Mammary epithelial cell (primary cell): ENCODE measurements at regions not wholly inside any gene's neighbourhood (a gene's known extent, or its start where the extent isn't known, plus 50 kb on each side); places are given as distances from the start of the nearest gene placed in this dataset.

Source experiments
- CTCF ChIP-seq, 2 donors: IDR thresholded peaks in 1 of 2; conservative IDR thresholded peaks in 1 of 2; 2 replicates each; pipeline ENCODE4 v1.5.1; 2011 to 2012; ENCODE audit warnings: inconsistent platforms in 2 of 2, low read length in 2 of 2, mild to moderate bottlenecking in 2 of 2, control low read depth in 1 of 2, low read depth in 1 of 2; ENCODE audit not compliant: insufficient read depth in 1 of 2; ENCODE audit errors: extremely low read depth in 1 of 2
- EZH2 ChIP-seq: IDR thresholded peaks from 2 replicates; pipeline ENCODE4 v1.6.1; 2012; ENCODE audit warnings: low read length, inconsistent platforms, borderline replicate concordance

GRCh38 chr4:46484881-46485280 is 95.0 kb upstream of the GABRA2 start:
- TF ChIP-seq CTCF (conservative IDR thresholded peaks at IDR 0.05 in 1 of 2, IDR thresholded peaks at IDR 0.05 in 1 of 2; ENCODE audit: extremely low read depth in 1 of 2, insufficient read depth in 1 of 2, low read depth in 1 of 2, low read length in 2 of 2): no peak
- TF ChIP-seq EZH2: no peak
